Mesenchymal stem cell (in vitro differentiated cells and primary cell): ENCODE measurements at regions not wholly inside any gene's neighbourhood (a gene's known extent, or its start where the extent isn't known, plus 50 kb on each side); places are given as distances from the start of the nearest gene placed in this dataset.

Experiments used
- DNase-seq: peaks from one replicate; pipeline ENCODE4 v3.0.0-alpha.2; 2013
- H2AFZ ChIP-seq: one replicate; pipeline ENCODE4 v1.6.1; 2013; ENCODE audit warnings: low read depth, mild to moderate bottlenecking, control low read depth, inconsistent platforms, low read length, moderate library complexity
- H2AK5ac ChIP-seq: 2 replicates; pipeline ENCODE4 v1.6.1; 2013; ENCODE audit warnings: low read length, moderate library complexity, mild to moderate bottlenecking, inconsistent platforms; ENCODE audit not compliant: severe bottlenecking
- H2BK120ac ChIP-seq: one replicate; pipeline ENCODE4 v1.6.1; 2013; ENCODE audit warnings: low read depth, mild to moderate bottlenecking, inconsistent platforms, low read length, moderate library complexity
- H2BK12ac ChIP-seq, 2 experiments: one replicate each; pipeline ENCODE4 v1.6.1; 2013; ENCODE audit warnings: inconsistent platforms in 2 of 2, low read length in 2 of 2, mild to moderate bottlenecking in 2 of 2, moderate library complexity in 2 of 2, control low read depth in 1 of 2
- H2BK15ac ChIP-seq: one replicate; pipeline ENCODE4 v1.6.1; 2013; ENCODE audit warnings: mild to moderate bottlenecking, low read depth, inconsistent platforms; ENCODE audit not compliant: poor library complexity, severe bottlenecking
- H2BK5ac ChIP-seq: 2 replicates; pipeline ENCODE4 v1.6.1; 2013; ENCODE audit warnings: low read depth, mild to moderate bottlenecking, low read length, control low read depth, inconsistent platforms; ENCODE audit not compliant: poor library complexity, severe bottlenecking
- H3K14ac ChIP-seq, 2 experiments: one replicate each; pipeline ENCODE4 v1.6.1; 2013; ENCODE audit warnings: inconsistent platforms in 2 of 2, low read length in 2 of 2, control low read depth in 1 of 2, mild to moderate bottlenecking in 1 of 2, moderate library complexity in 1 of 2
- H3K18ac ChIP-seq, 2 experiments: one replicate each; pipeline ENCODE4 v1.6.1; 2013; ENCODE audit warnings: inconsistent platforms in 2 of 2, low read length in 2 of 2, control low read depth in 1 of 2, low read depth in 1 of 2, mild to moderate bottlenecking in 1 of 2
- H3K23ac ChIP-seq, 2 experiments: one replicate each; pipeline ENCODE4 v1.6.1; 2013; ENCODE audit warnings: inconsistent platforms in 2 of 2, low read length in 2 of 2, mild to moderate bottlenecking in 2 of 2, moderate library complexity in 2 of 2, control low read depth in 1 of 2
- H3K27ac ChIP-seq: 2 replicates; pipeline ENCODE4 v1.5.1; 2013; ENCODE audit warnings: mild to moderate bottlenecking, moderate library complexity, low read length, control low read depth, inconsistent platforms; ENCODE audit not compliant: poor library complexity, severe bottlenecking
- H3K27me3 ChIP-seq, 2 experiments: 2 replicates each; pipeline versions ENCODE4 v1.6.1 to v1.7.0; 2013; ENCODE audit warnings: low read length in 2 of 2, mild to moderate bottlenecking in 2 of 2, moderate library complexity in 2 of 2, control low read depth in 1 of 2, inconsistent platforms in 1 of 2; ENCODE audit not compliant: control insufficient read depth in 1 of 2, insufficient read depth in 1 of 2
- H3K36me3 ChIP-seq, 2 experiments: 2 replicates each; pipeline versions ENCODE4 v1.6.1 to v1.7.0; 2013; ENCODE audit warnings: low read length in 2 of 2, control low read depth in 1 of 2, inconsistent platforms in 1 of 2, low read depth in 1 of 2, mild to moderate bottlenecking in 1 of 2; ENCODE audit not compliant: insufficient read depth in 2 of 2, control insufficient read depth in 1 of 2
- H3K4ac ChIP-seq, 2 experiments: one replicate each; pipeline ENCODE4 v1.6.1; 2013; ENCODE audit warnings: inconsistent platforms in 2 of 2, low read length in 2 of 2, mild to moderate bottlenecking in 2 of 2, moderate library complexity in 2 of 2, control low read depth in 1 of 2, low read depth in 1 of 2
- H3K4me1 ChIP-seq: 2 replicates; pipeline ENCODE4 v1.6.1; 2013; ENCODE audit warnings: low read depth, low read length, control low read depth; ENCODE audit not compliant: control insufficient read depth, insufficient read depth
- H3K4me2 ChIP-seq: 2 replicates; pipeline ENCODE4 v1.6.1; 2013; ENCODE audit warnings: low read length, mild to moderate bottlenecking, inconsistent platforms; ENCODE audit not compliant: poor library complexity, severe bottlenecking
- H3K4me3 ChIP-seq, 2 experiments: 2 replicates each; pipeline versions ENCODE4 v1.5.1 to v1.7.0; 2013; ENCODE audit warnings: low read length in 2 of 2, mild to moderate bottlenecking in 2 of 2, control low read depth in 1 of 2, low read depth in 1 of 2; ENCODE audit not compliant: insufficient read depth in 1 of 2
- H3K79me1 ChIP-seq: replicated peaks from 2 replicates; pipeline ENCODE4 v1.6.1; 2013; ENCODE audit warnings: mild to moderate bottlenecking, control low read depth, low read length, inconsistent platforms; ENCODE audit not compliant: poor library complexity, severe bottlenecking
- H3K9ac ChIP-seq: 2 replicates; pipeline ENCODE4 v1.7.0; 2013; ENCODE audit warnings: mild to moderate bottlenecking, low read length, moderate library complexity
- H3K9me3 ChIP-seq: 2 replicates; pipeline ENCODE4 v1.7.0; 2013; ENCODE audit warnings: mild to moderate bottlenecking, low read length; ENCODE audit not compliant: control insufficient read depth
- H4K8ac ChIP-seq: one replicate; pipeline ENCODE4 v1.6.1; 2013; ENCODE audit warnings: inconsistent platforms, mild to moderate bottlenecking, low read length, moderate library complexity
- H4K91ac ChIP-seq: one replicate; pipeline ENCODE4 v1.6.1; 2013; ENCODE audit warnings: mild to moderate bottlenecking, low read length, inconsistent platforms
- WGBS: methylation state at CpG from one replicate; pipeline ENCODE4 v1.1.7; 2013; ENCODE audit warnings: mixed read lengths; 5-methylcytosine and 5-hydroxymethylcytosine counted together

DNA sequence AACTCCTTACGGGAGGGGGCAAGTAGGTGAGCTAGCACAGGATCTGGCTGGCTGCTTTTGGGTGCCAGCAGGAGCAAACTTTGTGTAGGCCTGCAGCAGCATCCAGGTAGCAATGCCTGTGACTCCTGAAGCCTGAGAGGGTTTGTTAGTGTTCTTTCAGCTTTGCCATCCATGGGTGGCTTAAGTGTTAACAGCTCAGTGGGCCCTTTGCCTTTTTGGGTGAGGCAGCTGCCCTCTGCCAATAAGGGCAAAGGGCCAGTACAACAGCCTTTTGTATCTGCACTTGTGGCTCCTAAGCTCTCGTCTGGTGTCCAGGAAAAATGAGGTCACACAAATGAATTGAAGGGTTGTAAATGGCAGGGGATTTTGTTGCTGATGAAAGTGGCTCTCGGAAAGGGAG lies 359.0 kb upstream of the CHRM2 start:
- no peak overlapping the region for H3K14ac ChIP-seq
- no peak overlapping the region for H3K9ac ChIP-seq
- H3K23ac ChIP-seq = no peak overlapping the region
- H2BK5ac ChIP-seq = no peak overlapping the region
- no peak overlapping the region for H2BK120ac ChIP-seq
- no peak overlapping the region for H3K4me3 ChIP-seq
- DNase-seq = no peak
- H3K4me2 ChIP-seq = no peak overlapping the region
- no peak overlapping the region for H2BK15ac ChIP-seq
- no peaks in the 10 kb centered on the region for H3K36me3 ChIP-seq
- no peaks in the 10 kb centered on the region for H3K4me1 ChIP-seq
- no peak overlapping the region for H2AFZ ChIP-seq
- H3K27ac ChIP-seq = no peak overlapping the region
- 93% methylated on average over 3 of the region's 3 CpGs for WGBS
- no peak overlapping the region for H2BK12ac ChIP-seq
- peak overlapping the region in 1 of 2 experiments; percentile 51 for H3K4ac ChIP-seq
- no peaks in the 10 kb centered on the region for H3K79me1 ChIP-seq
- H3K18ac ChIP-seq = peak overlapping the region in 1 of 2 experiments; percentile 11
- H4K91ac ChIP-seq = no peak overlapping the region
- H4K8ac ChIP-seq = peak overlapping the region; percentile 37
- H3K27me3 ChIP-seq = no peaks in the 10 kb centered on the region
- peaks cover 7% of the 10 kb centered on the region for H3K9me3 ChIP-seq
- no peak overlapping the region for H2AK5ac ChIP-seq

DNA sequence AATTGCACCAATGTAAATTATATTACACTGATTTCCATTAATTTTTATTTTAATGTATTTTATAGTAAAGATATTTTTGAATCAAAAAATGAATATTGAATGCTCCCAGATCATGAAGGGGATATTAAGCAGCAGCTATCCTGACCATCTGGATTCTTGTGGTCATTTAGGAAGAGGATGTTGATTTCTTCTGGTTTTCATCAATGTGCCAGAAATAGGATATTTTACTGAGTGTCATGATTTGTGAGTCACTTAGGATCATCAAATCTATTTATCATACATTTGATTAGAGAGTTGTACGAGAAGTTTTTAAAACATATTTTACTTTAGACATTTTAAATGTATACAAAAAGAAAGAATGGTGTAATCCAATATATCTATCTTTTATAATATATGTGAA lies 366.3 kb upstream of the CHRM2 start:
- no peak overlapping the region for H2BK15ac ChIP-seq
- no peaks in the 10 kb centered on the region for H3K36me3 ChIP-seq
- H2BK12ac ChIP-seq = no peak overlapping the region
- H2BK5ac ChIP-seq = no peak overlapping the region
- H2AK5ac ChIP-seq = no peak overlapping the region
- no peak overlapping the region for H3K4me3 ChIP-seq
- H3K9me3 ChIP-seq = peaks cover 3% of the 10 kb centered on the region
- no peak overlapping the region for H2BK120ac ChIP-seq
- no peak overlapping the region for H3K9ac ChIP-seq
- H3K14ac ChIP-seq = no peak overlapping the region
- DNase-seq = peak; percentile 53
- H4K91ac ChIP-seq = no peak overlapping the region
- no peak overlapping the region for H2AFZ ChIP-seq
- no peaks in the 10 kb centered on the region for H3K79me1 ChIP-seq
- H3K23ac ChIP-seq = no peak overlapping the region
- no peak overlapping the region for H4K8ac ChIP-seq
- no peak overlapping the region for H3K18ac ChIP-seq
- no peaks in the 10 kb centered on the region for H3K4me1 ChIP-seq
- no peak overlapping the region for H3K27ac ChIP-seq
- H3K27me3 ChIP-seq = no peaks in the 10 kb centered on the region
- H3K4ac ChIP-seq = no peak overlapping the region
- no peak overlapping the region for H3K4me2 ChIP-seq
- no CpG with 5 or more reads among the region's 1 CpG for WGBS

DNA sequence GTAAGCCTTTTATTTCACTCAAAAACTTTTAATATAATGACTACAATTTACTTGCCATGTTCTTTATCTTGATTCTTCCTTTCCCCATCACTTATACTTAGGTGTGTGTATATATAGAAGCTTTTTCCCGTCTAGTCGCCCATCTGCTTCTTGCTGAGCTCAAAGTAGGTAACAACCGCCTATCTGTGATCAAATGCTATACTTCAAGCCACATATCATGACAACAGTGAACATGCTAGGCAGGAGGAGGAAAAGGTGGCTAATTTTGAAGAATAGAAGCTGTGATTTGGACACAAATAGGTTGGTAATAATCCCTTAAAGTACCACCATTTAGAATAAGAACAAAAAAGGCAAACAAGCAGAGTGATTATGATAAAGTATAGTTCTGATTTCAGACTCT lies 367.3 kb upstream of the CHRM2 start:
- no peaks in the 10 kb centered on the region for H3K36me3 ChIP-seq
- H3K14ac ChIP-seq = no peak overlapping the region
- H2BK5ac ChIP-seq = no peak overlapping the region
- H3K4me3 ChIP-seq = no peak overlapping the region
- H3K18ac ChIP-seq = no peak overlapping the region
- WGBS = 100% methylated on average over 2 of the region's 3 CpGs
- no peak overlapping the region for H4K91ac ChIP-seq
- H3K4ac ChIP-seq = no peak overlapping the region
- H2BK15ac ChIP-seq = no peak overlapping the region
- no peak overlapping the region for H2AFZ ChIP-seq
- no peak overlapping the region for H2BK120ac ChIP-seq
- H3K79me1 ChIP-seq = no peaks in the 10 kb centered on the region
- H3K23ac ChIP-seq = no peak overlapping the region
- no peaks in the 10 kb centered on the region for H3K4me1 ChIP-seq
- no peak overlapping the region for H3K4me2 ChIP-seq
- no peak overlapping the region for H3K9ac ChIP-seq
- peaks cover 3% of the 10 kb centered on the region for H3K9me3 ChIP-seq
- no peaks in the 10 kb centered on the region for H3K27me3 ChIP-seq
- no peak overlapping the region for H4K8ac ChIP-seq
- DNase-seq = no peak
- H3K27ac ChIP-seq = no peak overlapping the region
- H2BK12ac ChIP-seq = peak overlapping the region in 1 of 2 experiments; percentile 67
- H2AK5ac ChIP-seq = no peak overlapping the region

DNA sequence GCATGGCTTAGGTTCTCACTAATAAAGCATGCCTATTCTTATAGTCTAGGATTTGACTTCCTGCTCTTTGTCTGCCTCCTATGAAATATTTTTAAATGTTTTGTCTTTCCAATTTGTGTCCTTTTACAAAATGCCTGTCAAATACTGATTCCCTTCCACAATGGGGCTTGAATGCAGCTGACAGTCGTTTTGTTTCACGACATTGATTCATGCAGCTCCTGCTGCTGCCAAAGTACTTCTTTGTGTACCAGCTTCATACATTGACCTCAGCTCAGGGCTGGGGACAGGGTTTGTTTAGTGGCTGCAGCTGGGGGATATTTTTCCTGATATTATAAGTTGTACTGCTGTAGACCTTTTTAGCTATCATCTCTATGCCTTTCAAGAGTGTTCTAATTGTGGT lies 371.9 kb upstream of the CHRM2 start:
- Histone ChIP-seq H4K91ac (no peak overlapping the region), H2BK120ac (no peak overlapping the region), H3K9ac (no peak overlapping the region), H3K18ac (no peak overlapping the region), H3K14ac (no peak overlapping the region), H2AK5ac (no peak overlapping the region), H3K23ac (no peak overlapping the region), H3K9me3 (peaks cover 8% of the 10 kb centered on the region), H3K27me3 (no peaks in the 10 kb centered on the region), H2BK12ac (no peak overlapping the region), H3K4me2 (no peak overlapping the region), H3K4ac (no peak overlapping the region), H3K79me1 (no peaks in the 10 kb centered on the region), H2BK5ac (no peak overlapping the region), H3K4me1 (no peaks in the 10 kb centered on the region), H3K27ac (no peak overlapping the region), H4K8ac (no peak overlapping the region), H2BK15ac (peak overlapping the region; percentile 44), H3K36me3 (no peaks in the 10 kb centered on the region), H2AFZ (no peak overlapping the region), H3K4me3 (no peak overlapping the region)
- 77% methylated on average over 2 of the region's 2 CpGs for WGBS
- DNase-seq = no peak
